Breast epithelium (tissue), 4 donors: ENCODE measurements at regions not wholly inside any gene's neighbourhood (a gene's known extent, or its start where the extent isn't known, plus 50 kb on each side); places are given as distances from the start of the nearest gene placed in this dataset.

Source experiments
- DNase-seq, 2 donors: peaks; one replicate each; pipeline ENCODE4 v3.0.0-alpha.2; 2019; ENCODE audit warnings: low spot score in 2 of 2
- H3K27ac ChIP-seq, 2 donors: fragments of 200-600 bp; sonication (generic) in 1 of 2; one replicate each; pipeline ENCODE4 v1.5.1; 2016 to 2019; ENCODE audit warnings: mild to moderate bottlenecking in 1 of 2
- H3K27me3 ChIP-seq, 2 donors: fragments of 200-600 bp; sonication (generic) in 1 of 2; one replicate each; pipeline versions ENCODE4 v1.5.1 to v1.6.0; 2017 to 2019; ENCODE audit warnings: control low read depth in 1 of 2, mild to moderate bottlenecking in 1 of 2
- H3K36me3 ChIP-seq: fragments of 200-600 bp; one replicate; pipeline ENCODE4 v1.5.1; 2019
- H3K4me1 ChIP-seq, 2 donors: fragments of 200-600 bp; sonication (generic); one replicate each; pipeline ENCODE4 v1.5.1; 2016 to 2019; ENCODE audit warnings: control low read depth in 1 of 2
- H3K4me3 ChIP-seq, 3 donors: fragments of 200-600 bp; sonication (generic); 1 replicate in 2 of 3; 2 replicates in 1 of 3; pipeline ENCODE4 v1.5.1; 2016 to 2019; ENCODE audit warnings: mild to moderate bottlenecking in 3 of 3, moderate library complexity in 2 of 3
- H3K9me3 ChIP-seq, 2 donors: fragments of 200-600 bp; sonication (generic) in 1 of 2; one replicate each; pipeline ENCODE4 v1.5.1; 2016 to 2019; ENCODE audit warnings: control low read depth in 1 of 2
- POLR2A ChIP-seq: fragments of 450-650 bp; IDR thresholded peaks from one replicate; pipeline ENCODE4 v1.6.1; 2016; ENCODE audit warnings: antibody characterized with exemption, mild to moderate bottlenecking, moderate library complexity
- POLR2AphosphoS5 ChIP-seq, 3 donors: sonication (generic); formaldehyde crosslinking; IDR thresholded peaks; one replicate each; pipeline ENCODE4 v1.6.1; 2017; ENCODE audit warnings: antibody characterized with exemption in 3 of 3
- intact Hi-C: fragments of 100-400 bp; cut with DNase I; formaldehyde crosslinking; loops from one replicate; pipeline ENCODE4 v1.15.1; 2023; ENCODE audit warnings: low total_unique reads
- TF ChIP-seq, protein P1 (sequence below), 3 donors: fragments of 450-650 bp; IDR thresholded peaks; one replicate each; pipeline ENCODE4 v1.5.1; 2016 to 2017; ENCODE audit warnings: antibody characterized with exemption in 3 of 3, mild to moderate bottlenecking in 3 of 3, moderate library complexity in 3 of 3

- no peak overlapping the region for H3K4me3 ChIP-seq
- DNase-seq, result peak in 1 of 2 donors; percentile 24
- intact Hi-C loops, result no loop called here
These were observed 69.1 kb upstream of the MAGI1 start for GRCh38 chr3:66107855-66108254.

DNA sequence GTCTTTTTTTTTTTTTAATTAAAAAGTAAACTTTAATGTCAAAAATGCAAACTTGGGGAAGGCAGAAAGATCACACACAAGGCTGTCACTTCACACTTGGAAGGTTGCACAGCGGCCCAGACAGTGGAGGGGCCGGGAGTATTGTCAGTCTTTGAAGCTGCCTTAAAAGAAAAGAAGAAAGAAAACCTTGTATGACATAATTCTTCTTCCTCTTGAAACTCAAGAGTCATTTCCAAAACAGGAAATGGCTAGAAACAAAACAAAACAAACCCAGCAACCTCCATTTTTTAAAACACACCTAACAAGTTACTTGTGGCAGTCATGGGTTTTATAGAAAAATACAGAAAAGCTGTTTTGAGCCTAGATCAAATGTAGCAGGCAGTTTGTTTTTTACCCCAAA lies 68.1 kb upstream of the MAGI1 start:
- Histone ChIP-seq H3K4me1 (no peaks in the 10 kb centered on the region), H3K4me3 (no peak overlapping the region), H3K27me3 (no peaks in the 10 kb centered on the region), H3K27ac (no peak overlapping the region), H3K9me3 (no peaks in the 10 kb centered on the region), H3K36me3 (no peaks in the 10 kb centered on the region)
- DNase-seq, result no peak
- intact Hi-C loops, result no loop called here
- no peak for TF ChIP-seq POLR2AphosphoS5 (IDR thresholded peaks at IDR 0.05)
- TF ChIP-seq, protein P1, sequence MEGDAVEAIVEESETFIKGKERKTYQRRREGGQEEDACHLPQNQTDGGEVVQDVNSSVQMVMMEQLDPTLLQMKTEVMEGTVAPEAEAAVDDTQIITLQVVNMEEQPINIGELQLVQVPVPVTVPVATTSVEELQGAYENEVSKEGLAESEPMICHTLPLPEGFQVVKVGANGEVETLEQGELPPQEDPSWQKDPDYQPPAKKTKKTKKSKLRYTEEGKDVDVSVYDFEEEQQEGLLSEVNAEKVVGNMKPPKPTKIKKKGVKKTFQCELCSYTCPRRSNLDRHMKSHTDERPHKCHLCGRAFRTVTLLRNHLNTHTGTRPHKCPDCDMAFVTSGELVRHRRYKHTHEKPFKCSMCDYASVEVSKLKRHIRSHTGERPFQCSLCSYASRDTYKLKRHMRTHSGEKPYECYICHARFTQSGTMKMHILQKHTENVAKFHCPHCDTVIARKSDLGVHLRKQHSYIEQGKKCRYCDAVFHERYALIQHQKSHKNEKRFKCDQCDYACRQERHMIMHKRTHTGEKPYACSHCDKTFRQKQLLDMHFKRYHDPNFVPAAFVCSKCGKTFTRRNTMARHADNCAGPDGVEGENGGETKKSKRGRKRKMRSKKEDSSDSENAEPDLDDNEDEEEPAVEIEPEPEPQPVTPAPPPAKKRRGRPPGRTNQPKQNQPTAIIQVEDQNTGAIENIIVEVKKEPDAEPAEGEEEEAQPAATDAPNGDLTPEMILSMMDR (IDR thresholded peaks at IDR 0.05), result no peak
- TF ChIP-seq POLR2A, result no peak

More at GRCh38 chr3:66107855-66108254, 69.1 kb upstream of the MAGI1 start:
- Histone ChIP-seq H3K9me3 (no peaks in the 10 kb centered on the region), H3K27ac (no peak overlapping the region), H3K36me3 (no peaks in the 10 kb centered on the region), H3K4me1 (no peaks in the 10 kb centered on the region), H3K27me3 (no peaks in the 10 kb centered on the region)
- TF ChIP-seq POLR2A, result no peak
- TF ChIP-seq, protein P1 (IDR thresholded peaks at IDR 0.05), result no peak
- no peak for TF ChIP-seq POLR2AphosphoS5 (IDR thresholded peaks at IDR 0.05)

GRCh38 chr3:66104535-66104934 lies 65.8 kb upstream of the MAGI1 start:
- intact Hi-C loops, result no loop called here
- Histone ChIP-seq H3K36me3 (no peaks in the 10 kb centered on the region), H3K4me1 (no peaks in the 10 kb centered on the region), H3K4me3 (no peak overlapping the region), H3K27ac (peak overlapping the region; percentile 4 to 12), H3K9me3 (no peaks in the 10 kb centered on the region), H3K27me3 (no peaks in the 10 kb centered on the region)
- no peak for DNase-seq
- TF ChIP-seq POLR2A (no peak), POLR2AphosphoS5 (IDR thresholded peaks at IDR 0.05) (no peak)
- TF ChIP-seq, protein P1 (IDR thresholded peaks at IDR 0.05), result no peak

DNA sequence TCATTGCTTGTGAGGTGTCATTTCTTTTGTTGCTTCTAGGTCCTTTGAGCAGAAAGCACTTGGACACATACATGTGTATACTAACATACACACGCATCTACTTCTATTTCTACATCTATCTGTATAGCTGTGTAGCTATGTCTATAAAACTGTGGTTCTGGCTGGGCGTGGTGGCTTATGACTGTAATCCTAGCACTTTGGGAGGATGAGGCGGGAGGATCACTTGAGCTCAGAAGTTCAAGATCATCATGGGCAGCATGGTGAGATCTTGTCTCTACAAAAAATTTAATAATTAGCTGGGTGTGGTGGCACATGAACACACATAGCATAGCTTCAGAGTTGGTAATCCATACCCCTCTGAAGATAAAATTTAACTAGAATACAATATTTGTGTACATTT lies 65.0 kb upstream of the MAGI1 start:
- Histone ChIP-seq H3K4me3 (no peak overlapping the region), H3K36me3 (no peaks in the 10 kb centered on the region), H3K4me1 (no peaks in the 10 kb centered on the region), H3K27me3 (no peaks in the 10 kb centered on the region), H3K27ac (no peak overlapping the region), H3K9me3 (no peaks in the 10 kb centered on the region)
- no peak for DNase-seq
- TF ChIP-seq POLR2A (no peak), POLR2AphosphoS5 (IDR thresholded peaks at IDR 0.05) (no peak)
- TF ChIP-seq, protein P1 (IDR thresholded peaks at IDR 0.05), result no peak
- intact Hi-C loops, result no loop called here

DNA sequence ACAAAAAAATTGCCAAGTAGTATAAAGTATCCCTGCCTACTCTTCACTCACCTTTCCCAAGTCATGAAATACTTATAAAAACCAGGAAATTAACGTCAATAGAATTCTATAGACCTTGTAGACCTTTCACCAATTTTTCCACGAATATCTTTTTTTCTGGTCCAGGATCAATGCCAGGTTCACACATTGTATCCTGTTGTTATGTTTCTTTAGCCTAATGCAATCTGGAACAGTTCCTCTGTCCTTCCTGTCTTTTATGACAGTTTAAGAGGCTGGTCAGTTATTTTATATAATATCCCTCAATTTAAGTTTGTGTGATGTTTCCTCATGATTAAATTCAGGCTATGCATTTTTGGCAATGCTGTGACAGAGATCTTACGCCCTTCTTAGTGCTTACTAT lies 63.2 kb upstream of the MAGI1 start:
- intact Hi-C loops, result no loop called here
- H3K4me3 ChIP-seq, result no peak overlapping the region
- H3K27ac ChIP-seq, result no peak overlapping the region
- H3K27me3 ChIP-seq, result no peaks in the 10 kb centered on the region
- no peaks in the 10 kb centered on the region for H3K9me3 ChIP-seq
- H3K4me1 ChIP-seq, result no peaks in the 10 kb centered on the region
- no peaks in the 10 kb centered on the region for H3K36me3 ChIP-seq
- TF ChIP-seq, protein P1 (IDR thresholded peaks at IDR 0.05), result no peak
- TF ChIP-seq POLR2AphosphoS5 (IDR thresholded peaks at IDR 0.05), result no peak
- TF ChIP-seq POLR2A, result no peak
- no peak for DNase-seq
